ENCODE measurements at regions not wholly inside any gene's neighbourhood (a gene's known extent, or its start where the extent isn't known, plus 50 kb on each side); places are given as distances from the start of the nearest gene placed in this dataset.

- TF ChIP-seq CTCF (IDR thresholded peaks at IDR 0.05 in 4 of 5, conservative IDR thresholded peaks at IDR 0.05 in 1 of 5) (no peak), POLR2A (IDR thresholded peaks at IDR 0.05) (no peak)
Measured at GRCh38 chr9:20269620-20270019, 352.7 kb downstream of the MLLT3 start.
